HFFc6 (cell line): ENCODE measurements at regions not wholly inside any gene's neighbourhood (a gene's known extent, or its start where the extent isn't known, plus 50 kb on each side); places are given as distances from the start of the nearest gene placed in this dataset.

Experiments
- DNase-seq: peaks from one replicate; pipeline ENCODE4 v3.0.0-alpha.2; 2018
- H3K27ac Mint-ChIP-seq: 2 replicates; pipeline ENCODE4 v1.8.0; 2020; ENCODE audit warnings: mild to moderate bottlenecking, mixed read lengths
- H3K27me3 Mint-ChIP-seq: 2 replicates; pipeline ENCODE4 v1.8.0; 2021; ENCODE audit warnings: mild to moderate bottlenecking, moderate library complexity, mixed read lengths; ENCODE audit not compliant: insufficient read depth
- H3K36me3 Mint-ChIP-seq: 2 replicates; pipeline ENCODE4 v1.8.0; 2021; ENCODE audit warnings: low read depth, mixed read lengths
- H3K4me1 Mint-ChIP-seq: 2 replicates; pipeline ENCODE4 v1.8.0; 2020; ENCODE audit warnings: low read depth, mixed read lengths
- H3K4me3 Mint-ChIP-seq: 2 replicates; pipeline ENCODE4 v1.8.0; 2020; ENCODE audit warnings: mild to moderate bottlenecking, moderate library complexity, mixed read lengths
- H3K9me3 Mint-ChIP-seq: 2 replicates; pipeline ENCODE4 v1.8.0; 2020; ENCODE audit warnings: mild to moderate bottlenecking, mixed read lengths
- CTCF ChIP-seq: fragments of 200-600 bp; sonication (generic); IDR thresholded peaks from 2 replicates; pipeline ENCODE4 v1.5.0; 2021; ENCODE audit warnings: antibody characterized with exemption, mild to moderate bottlenecking

GRCh38 chr10:111131168-111131799 lies 54.5 kb downstream of the ADRA2A start:
- no peak for DNase-seq
- no peaks in the 10 kb centered on the region for H3K27me3 Mint-ChIP-seq
- TF ChIP-seq CTCF = no peak

GRCh38 chr10:111137007-111137406 lies 60.2 kb downstream of the ADRA2A start:
- no peak overlapping the region for H3K27ac Mint-ChIP-seq
- H3K36me3 Mint-ChIP-seq = no peaks in the 10 kb centered on the region
- no peaks in the 10 kb centered on the region; the same call in none of the 2 replicates for H3K27me3 Mint-ChIP-seq

More at GRCh38 chr10:111131168-111131799, 54.5 kb downstream of the ADRA2A start:
- H3K4me3 Mint-ChIP-seq = no peak overlapping the region
- no peaks in the 10 kb centered on the region for H3K9me3 Mint-ChIP-seq
- H3K36me3 Mint-ChIP-seq = no peaks in the 10 kb centered on the region
- H3K27ac Mint-ChIP-seq = no peak overlapping the region
- H3K4me1 Mint-ChIP-seq = no peaks in the 10 kb centered on the region

DNA sequence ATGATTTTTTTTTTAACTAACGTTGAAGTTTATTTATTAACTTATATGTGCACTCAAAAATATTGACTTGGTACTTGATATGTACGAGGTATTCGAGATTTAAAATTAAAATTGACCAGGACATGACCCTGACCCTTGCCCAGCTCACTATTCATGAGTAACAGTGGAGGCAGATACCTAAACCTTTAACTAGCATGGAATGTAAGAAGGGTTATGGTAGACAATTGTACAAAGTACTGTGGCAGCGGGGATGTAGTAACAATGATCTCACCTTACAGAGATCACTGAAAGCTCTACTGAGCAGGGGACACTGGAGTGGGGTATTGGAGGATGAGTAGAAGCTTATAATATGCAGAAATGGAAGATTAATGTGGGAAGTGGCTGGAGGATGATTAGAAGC lies 60.8 kb downstream of the ADRA2A start:
- Mint-ChIP-seq H3K27ac (no peak overlapping the region), H3K4me3 (no peak overlapping the region), H3K4me1 (no peaks in the 10 kb centered on the region), H3K9me3 (peaks cover 4% of the 10 kb centered on the region; the same call in 1 of the 2 replicates), H3K36me3 (no peaks in the 10 kb centered on the region), H3K27me3 (no peaks in the 10 kb centered on the region; the same call in none of the 2 replicates)
- DNase-seq = no peak
- no peak for TF ChIP-seq CTCF

More at GRCh38 chr10:111137007-111137406, 60.2 kb downstream of the ADRA2A start:
- Mint-ChIP-seq H3K4me1 (no peaks in the 10 kb centered on the region), H3K4me3 (no peak overlapping the region), H3K9me3 (peaks cover 4% of the 10 kb centered on the region; the same call in 1 of the 2 replicates)
- TF ChIP-seq CTCF = no peak
- no peak for DNase-seq

- TF ChIP-seq CTCF = no peak
- DNase-seq = no peak
- H3K36me3 Mint-ChIP-seq = no peaks in the 10 kb centered on the region
- no peak overlapping the region for H3K27ac Mint-ChIP-seq
- no peaks in the 10 kb centered on the region; the same call in none of the 2 replicates for H3K27me3 Mint-ChIP-seq
- peaks cover 4% of the 10 kb centered on the region; the same call in 1 of the 2 replicates for H3K9me3 Mint-ChIP-seq
- H3K4me1 Mint-ChIP-seq = no peaks in the 10 kb centered on the region
- no peak overlapping the region for H3K4me3 Mint-ChIP-seq
These were observed 61.7 kb downstream of the ADRA2A start for GRCh38 chr10:111138544-111138943.

DNA sequence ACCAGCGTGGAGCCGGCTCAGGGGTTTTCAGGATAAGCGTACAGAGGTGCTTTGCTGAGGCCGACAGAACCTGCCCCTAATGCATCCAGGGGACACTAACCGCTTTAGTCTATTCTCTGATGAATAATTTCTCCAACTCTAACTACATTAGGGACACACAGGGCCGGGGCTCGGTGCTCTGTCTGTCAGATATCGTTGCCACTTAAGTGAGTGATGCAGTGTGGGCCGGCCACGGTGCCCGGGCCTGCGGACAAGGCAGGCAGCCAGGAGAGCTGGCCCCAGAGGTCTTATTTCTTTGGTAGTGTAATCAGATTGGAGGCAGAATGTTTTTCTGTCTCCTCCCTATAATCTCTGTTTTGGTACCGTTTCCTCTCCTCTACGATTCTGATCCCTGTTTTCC lies 62.7 kb downstream of the ADRA2A start:
- Mint-ChIP-seq H3K4me3 (no peak overlapping the region), H3K27me3 (no peaks in the 10 kb centered on the region; the same call in none of the 2 replicates), H3K4me1 (no peaks in the 10 kb centered on the region), H3K9me3 (peaks cover 4% of the 10 kb centered on the region; the same call in 1 of the 2 replicates), H3K36me3 (no peaks in the 10 kb centered on the region), H3K27ac (no peak overlapping the region)
- DNase-seq = no peak
- no peak for TF ChIP-seq CTCF
